SK-MEL-5 (cell line): ENCODE measurements at regions not wholly inside any gene's neighbourhood (a gene's known extent, or its start where the extent isn't known, plus 50 kb on each side); places are given as distances from the start of the nearest gene placed in this dataset.

Experiments used
- DNase-seq: peaks from one replicate; pipeline ENCODE4 v3.0.0-alpha.2; 2016; ENCODE audit warnings: low read depth, low spot score
- in situ Hi-C: cut with HindIII; loops from 2 replicates; pipeline ENCODE4 v1.10.0; 2016; ENCODE audit warnings: low sequenced_read_pairs, high pct_unique_total_duplicates, low pct_unique_long_range_greater_than_20kb

DNA sequence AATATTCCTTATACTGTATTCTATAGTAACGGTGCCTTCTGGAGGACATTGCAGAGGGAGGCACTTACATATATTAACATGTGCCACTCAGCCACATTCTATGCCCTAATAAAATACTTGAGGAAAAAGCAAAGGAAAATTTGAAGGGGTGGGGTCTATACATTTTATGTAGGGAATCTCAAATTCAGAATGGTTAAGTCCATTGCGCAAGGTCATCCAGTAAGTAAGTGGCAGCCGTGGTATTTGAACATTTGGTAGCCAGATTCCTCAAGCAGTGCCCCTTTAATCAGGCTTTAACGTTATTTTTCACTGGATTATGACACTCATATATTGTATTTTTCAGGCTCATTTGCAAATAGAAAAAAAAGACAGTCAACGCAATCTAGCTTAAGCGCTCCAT is 738.3 kb downstream of the DOK5 start:
- in situ Hi-C loops: no loop called here
- DNase-seq: no peak

DNA sequence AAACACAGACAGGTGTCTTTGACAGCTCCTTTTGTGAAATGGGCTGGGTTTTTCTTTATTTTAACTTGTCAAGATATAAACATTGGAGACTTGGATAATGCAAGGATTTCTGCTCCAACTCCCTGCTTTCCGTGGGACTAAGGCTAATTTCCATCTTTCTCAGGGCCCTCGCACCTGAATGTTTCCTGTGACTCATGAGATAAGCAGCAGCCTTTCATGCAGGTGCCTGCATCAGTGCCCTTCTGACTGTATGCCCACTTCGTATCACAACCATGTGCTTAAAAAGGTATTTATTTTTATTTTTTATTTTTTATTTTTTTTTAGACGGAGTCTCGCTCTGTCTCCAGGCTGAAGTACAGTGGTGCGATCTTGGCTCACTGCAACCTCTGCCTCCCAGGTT is 736.1 kb downstream of the DOK5 start:
- in situ Hi-C loops: no loop called here
- DNase-seq: no peak

DNA sequence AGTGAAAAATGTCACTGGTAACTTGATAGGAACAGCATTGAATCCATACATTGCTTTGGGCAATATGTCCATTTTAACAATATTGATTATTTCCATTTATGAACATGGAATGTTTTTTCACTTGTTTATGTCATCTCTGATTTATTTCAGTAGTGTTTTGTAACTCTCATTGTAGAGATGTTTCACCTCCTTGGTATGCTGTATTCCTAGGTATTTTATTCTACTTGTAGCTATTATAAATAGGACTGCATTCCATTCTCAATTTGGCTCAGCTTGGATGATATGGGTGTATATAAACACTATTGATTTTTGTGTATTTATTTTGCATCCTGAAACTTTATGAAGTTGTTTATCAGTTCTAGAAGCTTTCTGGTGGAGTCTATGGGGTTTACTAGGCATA is 730.3 kb downstream of the DOK5 start:
- in situ Hi-C loops: no loop called here
- no peak for DNase-seq

DNA sequence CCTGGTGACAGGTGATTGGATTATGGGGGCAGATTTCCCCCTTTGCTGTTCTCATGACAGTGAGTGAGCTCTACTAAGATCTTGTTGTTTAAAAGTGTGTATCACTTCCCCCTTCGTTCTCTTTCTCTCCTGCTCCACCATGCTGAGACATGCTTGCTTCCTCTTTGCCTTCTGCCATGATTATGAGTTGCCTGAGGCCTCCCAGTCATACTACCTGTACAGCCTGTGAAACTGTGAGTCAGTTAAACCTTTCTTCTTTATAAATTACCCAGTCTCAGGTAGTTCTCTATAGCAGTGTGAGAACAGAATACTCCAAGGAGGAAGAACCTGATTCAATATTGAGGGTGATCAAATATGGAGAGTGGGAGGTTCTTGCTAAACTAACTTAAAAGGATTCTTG is 724.9 kb downstream of the DOK5 start:
- in situ Hi-C loops: no loop called here
- DNase-seq: no peak

DNA sequence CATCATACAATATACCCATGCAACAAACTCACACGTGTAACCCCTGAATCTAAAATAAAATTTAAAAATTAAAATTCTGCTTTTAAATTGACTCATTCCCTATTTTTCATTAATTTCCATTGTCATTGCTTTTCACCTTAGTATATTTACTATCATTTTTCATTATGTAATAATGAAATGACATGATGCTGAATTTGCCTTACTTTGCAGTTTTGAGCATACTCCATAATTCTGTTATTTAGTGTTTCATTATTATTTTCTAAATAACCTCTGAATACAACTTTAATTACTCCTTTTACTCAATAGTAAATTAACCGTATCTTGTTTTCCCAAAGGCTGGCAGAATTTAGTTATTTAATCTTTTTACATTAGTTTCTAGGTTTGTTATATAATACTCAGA is 719.6 kb downstream of the DOK5 start:
- in situ Hi-C loops: no loop called here

DNA sequence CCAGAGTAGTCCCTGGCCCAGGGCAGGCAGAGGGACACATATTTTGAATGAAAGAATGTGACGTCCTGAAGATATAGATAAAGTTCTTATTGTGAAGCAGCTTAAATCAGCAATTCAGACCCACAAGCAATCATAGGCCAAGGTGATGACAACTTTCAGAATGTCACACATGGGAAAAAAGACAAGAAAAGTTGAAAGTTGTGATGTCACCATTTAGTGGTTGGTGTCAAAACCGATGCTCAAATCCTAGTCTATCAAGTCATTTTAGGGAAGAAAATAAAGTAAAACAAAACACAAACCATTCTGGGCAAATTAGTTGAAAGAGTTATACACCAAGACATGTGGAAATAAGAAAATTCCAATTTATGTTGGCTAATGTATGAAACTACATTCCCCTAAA is 710.8 kb downstream of the DOK5 start:
- in situ Hi-C loops: no loop called here
- no peak for DNase-seq

More for the DNA sequence above, 719.6 kb downstream of the DOK5 start:
- no peak for DNase-seq

DNA sequence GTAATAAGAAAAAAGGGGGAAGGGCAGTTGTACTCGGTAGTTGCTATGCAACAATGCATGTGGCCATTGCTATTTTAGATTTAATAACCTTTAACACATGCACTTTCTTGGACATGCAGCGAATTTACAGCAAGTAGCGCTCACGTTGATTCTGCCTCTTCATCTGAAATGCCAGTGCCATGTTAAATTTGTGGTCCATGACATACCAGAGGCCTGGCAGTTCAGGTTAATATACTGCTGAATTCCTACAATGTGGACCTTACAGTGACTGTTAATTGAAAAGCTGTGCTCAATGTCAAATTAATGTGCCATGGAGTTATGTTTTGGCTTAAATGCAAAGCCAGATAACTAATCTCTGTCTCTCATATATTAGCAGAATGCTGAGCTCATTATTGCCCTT is 699.7 kb downstream of the DOK5 start:
- in situ Hi-C loops: no loop called here
- no peak for DNase-seq

DNA sequence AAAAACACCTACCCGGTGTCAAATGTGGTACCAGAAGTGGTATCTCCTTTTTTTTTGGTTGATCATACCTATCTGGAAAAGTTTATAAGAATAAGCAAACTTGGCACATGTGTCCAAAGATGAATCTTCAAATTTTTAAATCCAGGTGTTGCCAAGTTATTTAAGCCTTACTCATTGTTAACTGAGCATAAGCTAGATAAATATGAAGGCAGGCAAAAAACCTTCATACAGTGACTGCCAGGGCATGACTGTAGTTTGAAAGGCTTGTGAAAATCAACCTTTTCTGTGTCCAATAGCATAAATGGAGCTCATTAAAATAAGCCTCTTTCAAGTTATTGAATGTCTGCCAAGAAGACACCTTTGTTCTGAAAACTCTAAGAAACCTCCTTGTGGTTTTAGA is 699.2 kb downstream of the DOK5 start:
- in situ Hi-C loops: no loop called here
- DNase-seq: no peak

DNA sequence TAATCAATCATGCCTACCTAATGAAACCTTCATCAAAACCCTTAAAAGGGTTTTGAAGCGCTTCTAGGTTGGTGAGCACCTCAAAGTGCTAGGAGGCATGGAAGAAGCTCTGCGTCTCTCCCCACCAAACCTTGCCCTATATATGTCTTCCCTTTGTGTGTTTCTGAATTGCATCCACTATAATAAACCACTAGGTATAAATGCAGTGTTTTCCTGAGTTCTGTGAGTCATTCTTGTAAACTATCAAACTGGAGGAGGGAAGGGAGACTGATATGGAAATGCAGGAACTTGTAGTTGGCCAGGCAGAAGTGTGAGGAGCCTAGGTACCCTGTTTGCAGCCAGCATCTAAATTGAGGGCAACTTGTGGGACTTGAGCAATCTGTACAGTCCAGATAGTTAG is 698.8 kb downstream of the DOK5 start:
- in situ Hi-C loops: no loop called here
- DNase-seq: no peak

DNA sequence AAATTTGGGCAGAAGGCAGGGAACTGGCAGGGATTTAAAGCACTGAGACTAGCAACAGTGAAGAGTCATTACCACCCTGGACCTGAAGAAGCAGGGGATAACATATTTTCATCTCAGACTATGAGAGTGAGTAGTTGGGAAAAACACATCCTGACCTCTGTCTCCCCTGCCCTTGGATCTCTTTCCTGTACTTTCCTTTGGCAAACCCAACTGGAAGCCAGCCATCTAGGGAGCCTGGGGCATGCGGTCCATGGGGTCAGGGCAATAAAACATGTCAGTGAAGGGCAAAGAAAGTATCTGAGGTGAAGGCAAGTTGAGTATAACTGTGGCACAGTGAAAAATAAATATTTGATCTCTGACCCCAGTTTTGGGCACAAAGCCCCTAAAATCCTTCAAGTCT is 698.2 kb downstream of the DOK5 start:
- in situ Hi-C loops: no loop called here

DNA sequence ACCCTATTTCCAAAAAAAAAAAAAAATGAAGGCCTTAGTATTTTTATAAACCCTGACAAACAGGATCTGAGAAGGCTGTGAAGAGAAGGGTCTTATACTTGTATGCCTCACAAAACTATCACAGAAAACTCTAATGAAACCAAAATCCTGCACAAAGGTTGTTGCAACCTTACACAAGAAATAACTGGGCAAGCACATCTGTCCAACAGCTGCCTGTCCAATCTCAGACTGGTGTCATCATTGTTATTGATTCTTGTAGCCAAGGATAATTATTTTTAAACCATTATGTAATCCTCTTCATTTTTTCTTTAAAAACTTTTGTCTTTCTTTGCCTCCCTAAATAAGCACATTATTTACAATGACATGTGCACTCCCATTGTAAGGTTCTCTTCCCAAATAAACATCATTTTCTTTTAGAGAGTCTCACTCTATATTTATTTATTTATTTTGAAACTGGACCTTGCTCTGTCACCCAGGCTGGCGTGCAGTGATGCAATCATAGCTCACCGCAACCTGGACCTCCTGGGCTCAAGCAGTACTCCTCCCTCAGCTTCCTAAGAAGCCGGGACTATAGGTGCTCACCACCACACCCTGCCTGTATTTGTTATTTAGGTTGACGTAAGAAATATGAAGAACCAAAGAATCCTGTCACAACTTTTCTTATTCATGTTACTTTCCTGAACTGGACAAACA is 697.1 kb downstream of the DOK5 start:
- no peak for DNase-seq
- in situ Hi-C loops: no loop called here

More for the DNA sequence above, 698.2 kb downstream of the DOK5 start:
- DNase-seq: no peak

DNA sequence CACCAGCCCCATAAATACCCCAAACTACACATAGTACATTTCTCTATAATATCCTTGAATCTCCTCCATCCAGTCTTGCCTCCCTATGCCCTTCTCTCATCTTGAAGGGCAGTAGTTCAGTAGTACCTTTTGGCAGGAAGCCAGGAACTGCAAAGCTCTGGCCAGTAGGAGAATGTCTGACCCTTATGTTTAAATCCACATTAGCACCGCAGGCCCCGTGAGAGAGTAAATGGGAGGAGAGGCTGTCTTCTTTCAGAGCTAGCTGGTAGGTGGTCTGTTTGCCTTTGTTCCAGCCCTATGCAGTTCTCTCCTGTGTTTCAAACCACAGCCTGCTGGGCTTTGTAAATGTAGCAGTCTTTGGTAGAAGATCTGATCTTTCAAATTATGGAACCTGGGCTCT is 690.7 kb downstream of the DOK5 start:
- in situ Hi-C loops: no loop called here
- DNase-seq: no peak

DNA sequence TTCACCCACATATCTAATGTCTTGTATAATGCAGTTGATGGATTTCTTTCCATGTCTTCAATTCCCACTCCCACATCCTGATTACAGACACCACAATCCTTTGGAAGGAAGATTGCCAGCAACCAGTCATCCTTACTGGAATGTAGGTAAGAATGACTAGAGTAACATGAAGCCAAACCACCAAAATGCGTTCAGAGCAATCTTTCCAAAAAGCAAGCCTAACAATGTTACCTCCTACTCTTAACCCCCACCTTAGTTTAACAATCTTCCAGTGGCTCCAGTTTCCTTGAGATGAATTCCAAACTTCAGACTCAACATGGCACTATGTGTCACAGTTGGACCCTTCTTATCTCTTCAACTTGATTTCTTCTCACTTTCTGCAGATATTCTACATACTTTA is 685.6 kb downstream of the DOK5 start:
- in situ Hi-C loops: no loop called here
- DNase-seq: no peak

DNA sequence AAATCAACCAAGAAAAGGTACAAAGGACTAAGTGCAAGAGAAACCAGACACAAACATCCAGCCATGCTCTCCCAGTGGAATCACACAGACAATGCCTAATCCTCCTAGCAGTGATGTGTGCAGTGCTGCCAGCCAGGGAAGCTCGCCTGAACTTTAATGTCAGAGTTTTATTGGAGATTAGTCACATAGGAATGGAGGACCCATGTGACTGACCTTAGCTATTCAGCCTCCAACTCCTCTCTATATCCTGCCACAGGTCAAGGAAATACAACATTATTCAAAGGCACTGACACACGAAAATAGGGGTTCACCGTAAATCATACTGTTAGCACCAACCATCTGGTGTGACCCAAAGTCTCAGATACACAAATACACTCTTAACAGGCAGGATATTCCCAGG is 684.6 kb downstream of the DOK5 start:
- no peak for DNase-seq
- in situ Hi-C loops: no loop called here

DNA sequence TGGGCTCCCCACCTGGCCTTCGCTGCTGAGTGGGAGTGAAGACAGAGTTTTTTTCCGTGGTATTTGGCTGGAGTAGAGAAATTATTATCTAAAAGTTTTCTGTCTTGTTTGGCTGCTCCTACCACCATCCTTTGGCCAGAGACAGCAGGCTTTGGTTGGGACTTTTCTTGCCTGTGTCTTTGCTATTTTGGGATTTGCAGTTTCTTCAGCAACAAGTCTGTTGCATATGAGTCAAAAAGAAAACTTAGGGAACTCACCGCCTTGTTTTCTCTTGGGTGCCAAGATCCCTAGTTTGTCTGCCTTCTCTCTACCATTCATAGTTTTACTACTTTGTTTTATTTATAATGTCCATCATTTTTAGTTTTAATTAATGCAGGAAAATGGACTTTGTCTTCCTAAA is 683.8 kb downstream of the DOK5 start:
- in situ Hi-C loops: no loop called here
- DNase-seq: no peak

DNA sequence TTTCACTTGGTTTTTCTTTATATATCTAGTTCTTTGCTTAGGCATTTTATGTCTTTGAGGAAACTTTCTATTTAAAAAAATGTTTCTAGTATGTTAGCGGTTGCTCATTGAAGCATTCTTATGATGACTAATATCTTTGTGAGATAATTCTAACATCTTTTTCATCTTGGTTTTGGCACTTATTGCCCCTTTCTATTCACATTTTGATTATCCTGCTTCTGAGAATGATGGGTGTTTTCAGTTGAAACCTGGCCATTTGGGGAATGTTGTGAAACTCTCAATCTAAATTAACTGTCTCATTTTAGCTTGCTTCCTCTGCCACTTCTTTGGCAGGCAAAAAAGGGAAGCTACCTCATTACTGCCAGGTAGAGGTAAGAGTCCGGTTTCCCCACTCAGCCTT is 683.1 kb downstream of the DOK5 start:
- in situ Hi-C loops: no loop called here
- DNase-seq: no peak

DNA sequence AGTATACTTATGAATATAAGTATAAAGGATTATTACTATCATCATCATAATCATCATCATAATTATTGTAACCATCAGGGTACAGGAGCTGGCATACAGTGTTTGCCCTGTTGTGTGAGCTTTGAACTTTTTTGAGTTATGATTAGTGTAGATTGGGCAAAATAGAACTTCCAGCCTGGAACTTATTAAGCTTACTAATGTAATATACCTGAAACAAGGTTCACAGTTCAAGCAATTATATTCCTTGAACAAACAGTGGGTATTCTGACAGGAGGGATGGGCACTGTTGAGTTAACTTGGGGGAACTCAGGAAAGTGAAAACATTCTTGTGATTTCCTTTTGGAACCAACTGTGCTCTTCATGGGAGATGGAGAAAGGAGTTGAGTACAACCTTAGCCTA is 680.0 kb downstream of the DOK5 start:
- no peak for DNase-seq
- in situ Hi-C loops: no loop called here

DNA sequence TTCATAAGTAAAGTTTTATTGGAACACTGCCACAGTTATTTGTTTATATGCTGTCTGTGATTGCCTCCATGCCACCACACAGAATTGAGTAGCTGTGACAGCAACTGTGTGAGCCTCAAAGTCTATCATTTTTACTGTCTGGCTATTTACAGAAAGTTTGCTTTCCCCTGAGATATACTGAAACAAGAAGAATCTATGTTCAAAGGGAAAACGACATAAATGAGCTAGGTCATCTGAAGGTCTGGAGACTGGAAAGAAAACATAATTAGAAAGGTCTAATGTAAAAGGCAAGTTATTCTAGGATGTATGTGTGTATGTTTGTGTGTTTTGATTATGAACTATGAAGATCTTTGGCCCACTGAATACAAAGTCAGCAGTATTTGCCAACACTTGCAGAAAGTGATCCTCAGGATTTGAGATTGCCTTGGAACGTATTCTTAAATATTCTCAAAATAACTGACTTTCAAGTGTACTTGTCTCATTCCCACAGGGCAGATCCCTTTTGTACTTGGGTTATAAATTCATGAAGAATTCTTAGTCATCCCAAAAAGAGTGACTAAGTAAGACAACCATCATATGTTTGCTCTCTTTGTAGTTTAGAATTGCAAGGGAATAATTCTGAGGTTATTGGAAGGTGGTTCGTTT is 677.7 kb downstream of the DOK5 start:
- no peak for DNase-seq
- in situ Hi-C loops: no loop called here

DNA sequence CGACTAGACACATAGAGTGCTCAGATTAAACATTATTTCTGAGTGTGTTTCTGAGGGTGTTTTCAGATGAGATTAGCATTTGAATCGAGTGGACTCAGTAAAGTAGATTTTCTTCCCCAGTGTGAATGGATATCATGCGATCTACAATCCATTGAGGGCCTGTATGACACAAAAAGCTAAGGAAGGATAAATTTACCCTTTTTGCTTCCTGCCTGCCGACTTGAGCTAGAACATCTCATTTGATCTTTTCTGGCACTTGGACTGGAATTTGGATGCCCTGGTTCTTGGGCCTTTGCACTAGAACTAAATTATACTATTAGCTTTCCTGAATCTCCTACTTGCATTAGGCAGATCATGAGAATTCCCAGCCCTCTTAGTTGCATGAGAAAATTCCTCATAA is 675.8 kb downstream of the DOK5 start:
- DNase-seq: no peak
- in situ Hi-C loops: no loop called here

DNA sequence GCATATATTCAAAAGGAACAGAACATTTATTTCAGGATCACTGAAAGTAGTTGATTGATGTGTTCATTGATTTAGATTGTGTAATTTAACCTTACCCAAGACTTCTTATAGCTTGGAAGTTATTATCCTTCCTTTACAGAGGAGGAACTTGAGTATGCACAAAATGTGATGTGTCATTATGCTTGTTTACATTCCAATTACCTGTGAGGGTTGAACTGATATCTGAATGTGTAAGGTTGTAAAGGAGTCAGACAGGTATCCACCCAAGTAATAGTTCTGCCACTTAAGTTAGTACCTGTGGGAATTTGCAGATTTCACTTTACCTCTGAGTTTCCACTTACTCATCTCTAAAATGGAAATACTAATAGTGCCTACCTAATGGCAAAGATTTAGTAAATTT is 668.2 kb downstream of the DOK5 start:
- in situ Hi-C loops: no loop called here
- no peak for DNase-seq
